ENCODE measurements at regions not wholly inside any gene's neighbourhood (a gene's known extent, or its start where the extent isn't known, plus 50 kb on each side); places are given as distances from the start of the nearest gene placed in this dataset.

- no peak for DNase-seq
- H3K27me3 ChIP-seq (replicated peaks in 1 of 7), result peaks cover 0 to 33% (median 0%) of the 10 kb centered on the region in 7 donors
- intact Hi-C loops (cut with DNase I; ENCODE audit: low total_unique reads), result no loop called here
- TF ChIP-seq POLR2AphosphoS5 (IDR thresholded peaks at IDR 0.05) (no peak), CTCF (IDR thresholded peaks at IDR 0.05 in 8 of 11, conservative IDR thresholded peaks at IDR 0.05 in 3 of 11) (no peak), POLR2A (IDR thresholded peaks at IDR 0.05) (no peak)
- 12 to 29% (median 16%) methylated on average over 2 of the region's 2 CpGs for WGBS, 5 donors
- H3K27ac ChIP-seq, result no peak overlapping the region
- H3K9me3 ChIP-seq, result peaks cover 0 to 15% (median 3%) of the 10 kb centered on the region in 8 donors
- no peak overlapping the region for H3K4me3 ChIP-seq
- H3K36me3 ChIP-seq, result no peaks in the 10 kb centered on the region
- no peaks in the 10 kb centered on the region for H3K4me1 ChIP-seq
These were observed 82.2 kb upstream of the PAX1 start for GRCh38 chr20:21623074-21623780.

- H3K9me3 ChIP-seq, result peaks cover 0 to 15% (median 3%) of the 10 kb centered on the region in 8 donors
- 75 to 85% (median 79%) methylated on average over 3 of the region's 3 CpGs for WGBS, 5 donors
- no peak for DNase-seq
- TF ChIP-seq POLR2A (IDR thresholded peaks at IDR 0.05) (no peak), POLR2AphosphoS5 (IDR thresholded peaks at IDR 0.05) (no peak), CTCF (IDR thresholded peaks at IDR 0.05 in 8 of 11, conservative IDR thresholded peaks at IDR 0.05 in 3 of 11) (no peak)
- H3K4me3 ChIP-seq, result no peak overlapping the region
- no peaks in the 10 kb centered on the region for H3K4me1 ChIP-seq
- no peak overlapping the region for H3K27ac ChIP-seq
- intact Hi-C loops (cut with DNase I; ENCODE audit: low total_unique reads), result no loop called here
- H3K36me3 ChIP-seq, result no peaks in the 10 kb centered on the region
- peaks cover 0 to 33% (median 0%) of the 10 kb centered on the region in 7 donors for H3K27me3 ChIP-seq (replicated peaks in 1 of 7)
These were observed 83.2 kb upstream of the PAX1 start for GRCh38 chr20:21622097-21622857.

DNA sequence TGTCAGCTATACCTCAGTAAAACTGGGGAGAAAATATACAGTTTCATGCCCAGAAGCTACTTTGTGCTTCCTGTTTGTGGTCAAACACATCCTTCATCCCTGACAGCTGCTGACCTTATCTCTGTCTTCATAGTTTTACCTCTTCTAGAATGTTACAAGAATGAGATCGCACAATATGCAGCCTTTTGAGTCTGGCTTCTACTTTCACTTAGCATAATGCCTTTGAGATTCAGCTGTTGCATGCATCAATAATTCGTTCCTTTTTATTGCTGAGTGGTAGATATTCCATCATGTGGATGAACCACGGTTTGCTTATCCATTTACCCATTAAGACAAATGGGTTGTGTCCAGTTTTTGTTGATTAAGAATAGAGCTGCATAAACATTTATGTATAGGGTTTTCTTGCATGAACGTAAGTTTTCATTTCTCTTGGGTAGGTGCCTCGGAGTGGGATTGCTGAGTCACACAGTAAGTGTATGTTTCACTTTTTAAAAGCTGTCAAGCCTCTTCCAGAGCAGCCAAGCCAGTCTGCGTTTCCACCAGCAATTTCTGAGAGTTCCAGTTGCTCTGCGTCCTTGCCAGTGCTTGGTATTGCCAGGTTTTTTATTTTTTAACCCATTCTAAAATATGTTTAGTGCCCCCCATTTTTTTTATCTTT, 86.6 kb upstream of the PAX1 start:
- Histone ChIP-seq H3K4me3 (no peak overlapping the region), H3K36me3 (no peaks in the 10 kb centered on the region), H3K27me3 (replicated peaks in 1 of 7) (peaks cover 0 to 44% (median 3%) of the 10 kb centered on the region in 7 donors), H3K4me1 (no peaks in the 10 kb centered on the region), H3K27ac (no peak overlapping the region), H3K9me3 (peaks cover 0 to 12% (median 3%) of the 10 kb centered on the region in 8 donors)
- DNase-seq, result no peak
- intact Hi-C loops (cut with DNase I; ENCODE audit: low total_unique reads), result no loop called here
- 40 to 58% (median 44%) methylated on average over 7 of the region's 7 CpGs for WGBS, 5 donors
- TF ChIP-seq CTCF (IDR thresholded peaks at IDR 0.05 in 8 of 11, conservative IDR thresholded peaks at IDR 0.05 in 3 of 11) (no peak), POLR2A (IDR thresholded peaks at IDR 0.05) (no peak), POLR2AphosphoS5 (IDR thresholded peaks at IDR 0.05) (no peak)
